B cell (primary cell): ENCODE measurements at regions not wholly inside any gene's neighbourhood (a gene's known extent, or its start where the extent isn't known, plus 50 kb on each side); places are given as distances from the start of the nearest gene placed in this dataset.

Source experiments
- ATAC-seq: fragments of 200-7000 bp; cut with Tn5 transposase; one replicate; pipeline ENCODE4 v1.10.0; 2021; ENCODE audit warnings: low read depth, mild to moderate bottlenecking, moderate number of reproducible peaks, moderate library complexity
- CTCF ChIA-PET: fragments of 350-600 bp; sonication (Branson Sonifier 250); formaldehyde crosslinking; loops from one replicate; lab custom pipeline; 2021; ENCODE audit warnings: antibody characterized with exemption, inconsistent platforms; lab: Charles Lee
- POLR2A ChIA-PET: fragments of 350-600 bp; sonication (Branson Sonifier 250); formaldehyde crosslinking; loops from one replicate; lab custom pipeline; 2021; ENCODE audit warnings: antibody characterized with exemption; lab: Charles Lee
- DNase-seq: peaks from one replicate; pipeline ENCODE4 v3.0.0; 2013
- H2AFZ ChIP-seq: 2 replicates; pipeline ENCODE4 v1.6.1; 2012; ENCODE audit warnings: mild to moderate bottlenecking, low read depth, low read length; ENCODE audit not compliant: insufficient read depth, poor library complexity, severe bottlenecking
- H3K27ac ChIP-seq, 2 donors: 1 replicate in 1 of 2; 2 replicates in 1 of 2; pipeline ENCODE4 v1.5.1; 2012 to 2013; ENCODE audit warnings: low read length in 2 of 2, mild to moderate bottlenecking in 2 of 2, moderate library complexity in 1 of 2
- H3K27me3 ChIP-seq, 4 experiments: fragments of 200-600 bp in 1 of 4; sonication (generic) in 1 of 4; replicated peaks in 1 of 4; 1 replicate in 2 of 4; 2 replicates in 2 of 4; pipeline versions ENCODE4 v1.6.1 to v1.7.0; 2013 to 2016; ENCODE audit warnings: low read length in 3 of 4, mild to moderate bottlenecking in 2 of 4, mixed read lengths in 1 of 4, moderate library complexity in 1 of 4; ENCODE audit not compliant: insufficient read depth in 4 of 4, control insufficient read depth in 3 of 4; ENCODE audit errors: control extremely low read depth in 1 of 4
- H3K36me3 ChIP-seq, 2 experiments: replicated peaks in 1 of 2; 1 replicate in 1 of 2; 2 replicates in 1 of 2; pipeline versions ENCODE4 v1.6.1 to v1.7.1; 2013; ENCODE audit warnings: low read length in 1 of 2; ENCODE audit not compliant: insufficient read depth in 2 of 2, control insufficient read depth in 1 of 2; ENCODE audit errors: control extremely low read depth in 1 of 2, extremely low read depth in 1 of 2
- H3K4me1 ChIP-seq, 2 donors: fragments of 200-600 bp in 1 of 2; sonication (generic) in 1 of 2; 1 replicate in 1 of 2; 2 replicates in 1 of 2; pipeline versions ENCODE4 v1.5.1 to v1.6.1; 2013 to 2017; ENCODE audit warnings: low read length in 2 of 2; ENCODE audit not compliant: control insufficient read depth in 2 of 2, insufficient read depth in 2 of 2
- H3K4me2 ChIP-seq: replicated peaks from 2 replicates; pipeline ENCODE3; 2012; ENCODE audit warnings: mild to moderate bottlenecking, low read depth, low read length; ENCODE audit not compliant: poor library complexity, severe bottlenecking
- H3K4me3 ChIP-seq, 5 experiments: fragments of 200-600 bp in 1 of 5; sonication (generic) in 1 of 5; 1 replicate in 3 of 5; 2 replicates in 2 of 5; pipeline versions ENCODE4 v1.5.1 to v1.7.0; 2011 to 2016; ENCODE audit warnings: low read length in 4 of 5, mild to moderate bottlenecking in 4 of 5, low read depth in 2 of 5, control low read depth in 1 of 5, moderate library complexity in 1 of 5; ENCODE audit not compliant: insufficient read depth in 1 of 5; ENCODE audit errors: control extremely low read depth in 1 of 5, extremely low read depth in 1 of 5
- H3K79me2 ChIP-seq: fragments of 200-600 bp; sonication (generic); one replicate; pipeline ENCODE4 v1.6.0; 2016; ENCODE audit warnings: low read length; ENCODE audit not compliant: control insufficient read depth, insufficient read depth
- H3K9ac ChIP-seq: fragments of 200-600 bp; sonication (generic); 2 replicates; pipeline ENCODE4 v1.6.1; 2017; ENCODE audit warnings: mild to moderate bottlenecking, low read length, moderate library complexity
- H3K9me3 ChIP-seq, 3 donors: one replicate each; pipeline versions ENCODE4 v1.6.1 to v1.7.1; 2013; ENCODE audit warnings: low read length in 2 of 3; ENCODE audit not compliant: control insufficient read depth in 2 of 3, insufficient read depth in 1 of 3; ENCODE audit errors: control extremely low read depth in 1 of 3
- H4K20me1 ChIP-seq: 2 replicates; pipeline ENCODE4 v1.6.0; 2012; ENCODE audit warnings: mild to moderate bottlenecking, low read length; ENCODE audit not compliant: insufficient read depth, control insufficient read depth, poor library complexity, severe bottlenecking
- H3K27ac Mint-ChIP-seq: one replicate; pipeline ENCODE4 v1.8.0; 2021; ENCODE audit warnings: mixed read lengths
- H3K27me3 Mint-ChIP-seq: one replicate; pipeline ENCODE4 v1.8.0; 2021; ENCODE audit warnings: mixed read lengths
- H3K4me1 Mint-ChIP-seq: one replicate; pipeline ENCODE4 v1.8.0; 2021; ENCODE audit warnings: mixed read lengths
- H3K4me3 Mint-ChIP-seq: one replicate; pipeline ENCODE4 v1.8.0; 2021; ENCODE audit warnings: mixed read lengths
- H3K9me3 Mint-ChIP-seq: one replicate; pipeline ENCODE4 v1.8.0; 2022; ENCODE audit warnings: mixed read lengths; ENCODE audit not compliant: insufficient read depth
- EZH2 ChIP-seq: IDR thresholded peaks from 2 replicates; pipeline ENCODE4 v1.6.1; 2012; ENCODE audit warnings: borderline replicate concordance, low read depth, mild to moderate bottlenecking, moderate library complexity, low read length; ENCODE audit not compliant: insufficient read depth, poor library complexity, severe bottlenecking
- WGBS: methylation state at CpG from one replicate; pipeline ENCODE4 v1.1.5; 2013; ENCODE audit warnings: missing lambda C conversion rate; ENCODE audit not compliant: insufficient coverage; 5-methylcytosine and 5-hydroxymethylcytosine counted together
- intact Hi-C: fragments of 100-400 bp; cut with micrococcal nuclease; formaldehyde crosslinking; loops from one replicate; pipeline ENCODE4 v1.10.0; 2022
- TF ChIP-seq, protein P1 (sequence below): fragments of 200-600 bp; IDR thresholded peaks from one replicate; pipeline ENCODE4 v1.8.0; 2022; ENCODE audit warnings: antibody characterized with exemption, mild to moderate bottlenecking

GRCh38 chr11:116660011-116660410 lies 112.8 kb downstream of the BUD13 start:
- H3K9ac ChIP-seq: no peak overlapping the region
- ATAC-seq (no peak), DNase-seq (no peak)
- H4K20me1 ChIP-seq: no peaks in the 10 kb centered on the region
- H3K4me3 ChIP-seq: no peak overlapping the region
- no peaks in the 10 kb centered on the region for H3K36me3 ChIP-seq
- H3K27ac ChIP-seq: no peak overlapping the region
- Mint-ChIP-seq H3K4me1 (no peaks in the 10 kb centered on the region), H3K27ac (no peak overlapping the region), H3K4me3 (no peak overlapping the region), H3K9me3 (no peaks in the 10 kb centered on the region), H3K27me3 (peaks cover 39% of the 10 kb centered on the region)
- WGBS: 88% methylated on average over 4 of the region's 7 CpGs
- ChIA-PET CTCF (no interaction called here), POLR2A (no interaction called here)
- TF ChIP-seq EZH2: no peak
- TF ChIP-seq, protein P1, sequence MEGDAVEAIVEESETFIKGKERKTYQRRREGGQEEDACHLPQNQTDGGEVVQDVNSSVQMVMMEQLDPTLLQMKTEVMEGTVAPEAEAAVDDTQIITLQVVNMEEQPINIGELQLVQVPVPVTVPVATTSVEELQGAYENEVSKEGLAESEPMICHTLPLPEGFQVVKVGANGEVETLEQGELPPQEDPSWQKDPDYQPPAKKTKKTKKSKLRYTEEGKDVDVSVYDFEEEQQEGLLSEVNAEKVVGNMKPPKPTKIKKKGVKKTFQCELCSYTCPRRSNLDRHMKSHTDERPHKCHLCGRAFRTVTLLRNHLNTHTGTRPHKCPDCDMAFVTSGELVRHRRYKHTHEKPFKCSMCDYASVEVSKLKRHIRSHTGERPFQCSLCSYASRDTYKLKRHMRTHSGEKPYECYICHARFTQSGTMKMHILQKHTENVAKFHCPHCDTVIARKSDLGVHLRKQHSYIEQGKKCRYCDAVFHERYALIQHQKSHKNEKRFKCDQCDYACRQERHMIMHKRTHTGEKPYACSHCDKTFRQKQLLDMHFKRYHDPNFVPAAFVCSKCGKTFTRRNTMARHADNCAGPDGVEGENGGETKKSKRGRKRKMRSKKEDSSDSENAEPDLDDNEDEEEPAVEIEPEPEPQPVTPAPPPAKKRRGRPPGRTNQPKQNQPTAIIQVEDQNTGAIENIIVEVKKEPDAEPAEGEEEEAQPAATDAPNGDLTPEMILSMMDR: no peak
- H3K27me3 ChIP-seq: peaks cover 0 to 15% (median 4%) of the 10 kb centered on the region in 4 experiments
- H2AFZ ChIP-seq: no peak overlapping the region
- H3K4me2 ChIP-seq: no peak overlapping the region
- no peaks in the 10 kb centered on the region for H3K79me2 ChIP-seq
- peaks cover 1 to 16% (median 4%) of the 10 kb centered on the region in 3 donors for H3K9me3 ChIP-seq
- no peaks in the 10 kb centered on the region for H3K4me1 ChIP-seq
- intact Hi-C loops: no loop called here

DNA sequence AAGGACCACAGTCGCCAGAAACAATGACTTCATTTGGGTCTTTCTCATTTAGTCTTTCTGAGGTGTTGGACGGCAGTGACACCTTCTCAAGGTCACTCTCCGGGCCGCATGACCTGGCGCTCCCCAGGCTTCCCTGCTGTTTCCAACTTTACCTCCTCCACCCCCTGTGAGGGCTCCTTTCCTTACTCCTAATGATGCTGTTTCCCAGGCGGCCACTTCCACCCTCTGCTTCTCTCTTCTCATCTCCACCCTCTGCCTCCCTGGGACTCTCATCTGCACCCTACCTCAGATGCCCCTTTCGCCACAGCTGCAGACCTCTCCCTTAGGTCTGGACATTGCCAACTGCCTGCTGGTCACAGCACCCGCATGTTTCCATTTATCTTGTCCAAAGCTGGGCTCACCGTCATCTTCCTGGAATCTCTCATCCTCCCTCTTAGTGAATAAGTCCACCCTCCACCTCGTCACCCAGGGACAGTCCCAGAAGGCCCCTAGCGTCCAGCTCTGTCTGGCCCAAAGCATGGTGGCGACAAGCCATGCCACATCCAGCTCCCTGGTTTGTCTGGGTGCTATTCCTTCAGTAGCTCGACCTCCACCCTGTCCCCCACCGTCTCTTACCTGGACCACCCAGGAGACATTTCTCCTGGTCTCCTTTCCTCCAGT lies 113.8 kb downstream of the BUD13 start:
- no peak for DNase-seq
- Mint-ChIP-seq H3K4me3 (no peak overlapping the region), H3K27ac (no peak overlapping the region), H3K4me1 (no peaks in the 10 kb centered on the region), H3K9me3 (peaks cover 6% of the 10 kb centered on the region), H3K27me3 (peaks cover 39% of the 10 kb centered on the region)
- intact Hi-C loops: no loop called here
- CTCF ChIA-PET: no interaction called here
- no peak overlapping the region for H3K4me3 ChIP-seq
- ATAC-seq: no peak
- 91% methylated on average over 12 of the region's 14 CpGs for WGBS
- H3K27ac ChIP-seq: no peak overlapping the region
- POLR2A ChIA-PET: no interaction called here
- H4K20me1 ChIP-seq: no peaks in the 10 kb centered on the region
- TF ChIP-seq, protein P1: no peak
- no peak for TF ChIP-seq EZH2
- H2AFZ ChIP-seq: no peak overlapping the region
- H3K9ac ChIP-seq: no peak overlapping the region
- no peak overlapping the region for H3K4me2 ChIP-seq
- H3K9me3 ChIP-seq: peaks cover 0 to 16% (median 3%) of the 10 kb centered on the region in 3 donors
- peaks cover 0 to 15% (median 4%) of the 10 kb centered on the region in 4 experiments for H3K27me3 ChIP-seq
- H3K36me3 ChIP-seq: no peaks in the 10 kb centered on the region
- H3K4me1 ChIP-seq: no peaks in the 10 kb centered on the region
- no peaks in the 10 kb centered on the region for H3K79me2 ChIP-seq
